B cell (primary cell): ENCODE measurements at regions not wholly inside any gene's neighbourhood (a gene's known extent, or its start where the extent isn't known, plus 50 kb on each side); places are given as distances from the start of the nearest gene placed in this dataset.

Experiments
- CTCF ChIP-seq: fragments of 200-600 bp; IDR thresholded peaks from one replicate; pipeline ENCODE4 v1.8.0; 2022; ENCODE audit warnings: antibody characterized with exemption, mild to moderate bottlenecking
- EZH2 ChIP-seq: IDR thresholded peaks from 2 replicates; pipeline ENCODE4 v1.6.1; 2012; ENCODE audit warnings: borderline replicate concordance, low read depth, mild to moderate bottlenecking, moderate library complexity, low read length; ENCODE audit not compliant: insufficient read depth, poor library complexity, severe bottlenecking

- no peak for TF ChIP-seq CTCF
- no peak for TF ChIP-seq EZH2
These were observed 165.5 kb upstream of the TGFBR2 start for GRCh38 chr3:30440880-30441279.
